DND-41 (cell line): ENCODE measurements at regions not wholly inside any gene's neighbourhood (a gene's known extent, or its start where the extent isn't known, plus 50 kb on each side); places are given as distances from the start of the nearest gene placed in this dataset.

ENCODE experiments used
- ATAC-seq: fragments of 200-7000 bp; cut with Tn5 transposase; 3 replicates; pipeline ENCODE4 v1.9.1; 2021; ENCODE audit warnings: low read depth; ENCODE audit not compliant: insufficient read depth
- DNase-seq: peaks from one replicate; pipeline ENCODE4 v3.0.0-alpha.2; 2020
- H2AFZ ChIP-seq: 2 replicates; pipeline ENCODE4 v1.6.0; 2012; ENCODE audit warnings: low read depth, low read length
- H3K27ac ChIP-seq: 2 replicates; pipeline ENCODE4 v1.5.1; 2012; ENCODE audit warnings: low read length, inconsistent platforms
- H3K27me3 ChIP-seq: fragments of 200-600 bp; sonication (generic); 2 replicates; pipeline ENCODE4 v1.6.0; 2012; ENCODE audit warnings: low read length, mild to moderate bottlenecking, inconsistent platforms; ENCODE audit not compliant: insufficient read depth, poor library complexity
- H3K36me3 ChIP-seq: 2 replicates; pipeline ENCODE4 v1.5.1; 2012; ENCODE audit warnings: low read length, inconsistent platforms; ENCODE audit not compliant: insufficient read depth
- H3K4me1 ChIP-seq: 2 replicates; pipeline ENCODE4 v1.5.1; 2012; ENCODE audit warnings: mild to moderate bottlenecking, low read length; ENCODE audit not compliant: insufficient read depth
- H3K4me2 ChIP-seq: 2 replicates; pipeline ENCODE4 v1.6.0; 2012; ENCODE audit warnings: mild to moderate bottlenecking, moderate library complexity, low read length, inconsistent platforms; ENCODE audit not compliant: insufficient read depth
- H3K4me3 ChIP-seq, 2 experiments: fragments of 200-600 bp in 1 of 2; shearing (Covaris generic) in 1 of 2; 2 replicates each; pipeline ENCODE4 v1.5.1; 2012 to 2016; ENCODE audit warnings: inconsistent platforms in 2 of 2, low read length in 2 of 2, mild to moderate bottlenecking in 2 of 2, low read depth in 1 of 2, moderate library complexity in 1 of 2
- H3K79me2 ChIP-seq: 2 replicates; pipeline ENCODE4 v1.6.0; 2012; ENCODE audit warnings: low read length, inconsistent platforms; ENCODE audit not compliant: insufficient read depth
- H3K9ac ChIP-seq: 2 replicates; pipeline ENCODE4 v1.6.0; 2012; ENCODE audit warnings: low read depth, mild to moderate bottlenecking, inconsistent platforms, low read length, moderate library complexity
- H3K9me3 ChIP-seq: 2 replicates; pipeline ENCODE4 v1.5.1; 2012; ENCODE audit warnings: low read length, moderate library complexity, mild to moderate bottlenecking, inconsistent platforms; ENCODE audit not compliant: insufficient read depth, severe bottlenecking
- H4K20me1 ChIP-seq: 2 replicates; pipeline ENCODE4 v1.6.0; 2012; ENCODE audit warnings: low read length; ENCODE audit not compliant: insufficient read depth
- EZH2 ChIP-seq: IDR thresholded peaks from 3 replicates; pipeline ENCODE4 v1.6.1; 2012; ENCODE audit warnings: borderline replicate concordance, low read depth, mild to moderate bottlenecking, moderate library complexity, low read length, inconsistent platforms; ENCODE audit not compliant: severe bottlenecking
- TF ChIP-seq, protein P1 (sequence below): IDR thresholded peaks from 2 replicates; pipeline ENCODE4 v1.5.1; 2012; ENCODE audit warnings: borderline replicate concordance, low read length, moderate library complexity, mild to moderate bottlenecking; ENCODE audit not compliant: poor library complexity, severe bottlenecking; ENCODE audit errors: extremely low read depth

DNA sequence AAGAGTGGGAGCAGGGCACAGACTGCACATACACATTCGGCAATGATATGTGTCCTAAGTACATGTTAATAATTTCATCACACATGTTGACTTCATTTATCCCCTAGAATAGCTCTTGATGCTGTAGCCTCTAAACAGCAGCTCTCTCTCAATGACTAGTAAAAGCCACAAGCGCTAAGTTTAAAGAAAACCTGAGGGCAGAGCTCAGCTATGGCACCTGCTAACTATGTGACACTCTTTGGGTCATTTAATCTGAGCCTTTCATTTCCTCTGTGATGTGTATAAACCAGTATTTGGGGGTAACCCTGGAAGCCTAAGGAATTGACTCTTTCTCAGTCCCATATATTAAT lies 140.6 kb upstream of the MOCS2 start:
- Histone ChIP-seq H3K9me3 (no peaks in the 10 kb centered on the region), H3K4me1 (peaks cover 11% of the 10 kb centered on the region), H3K4me3 (no peak overlapping the region), H3K36me3 (no peaks in the 10 kb centered on the region), H3K27me3 (peaks cover 6% of the 10 kb centered on the region), H3K4me2 (no peak overlapping the region), H3K9ac (no peak overlapping the region), H4K20me1 (no peaks in the 10 kb centered on the region), H2AFZ (no peak overlapping the region), H3K27ac (no peak overlapping the region), H3K79me2 (no peaks in the 10 kb centered on the region)
- no peak for TF ChIP-seq EZH2
- TF ChIP-seq, protein P1, sequence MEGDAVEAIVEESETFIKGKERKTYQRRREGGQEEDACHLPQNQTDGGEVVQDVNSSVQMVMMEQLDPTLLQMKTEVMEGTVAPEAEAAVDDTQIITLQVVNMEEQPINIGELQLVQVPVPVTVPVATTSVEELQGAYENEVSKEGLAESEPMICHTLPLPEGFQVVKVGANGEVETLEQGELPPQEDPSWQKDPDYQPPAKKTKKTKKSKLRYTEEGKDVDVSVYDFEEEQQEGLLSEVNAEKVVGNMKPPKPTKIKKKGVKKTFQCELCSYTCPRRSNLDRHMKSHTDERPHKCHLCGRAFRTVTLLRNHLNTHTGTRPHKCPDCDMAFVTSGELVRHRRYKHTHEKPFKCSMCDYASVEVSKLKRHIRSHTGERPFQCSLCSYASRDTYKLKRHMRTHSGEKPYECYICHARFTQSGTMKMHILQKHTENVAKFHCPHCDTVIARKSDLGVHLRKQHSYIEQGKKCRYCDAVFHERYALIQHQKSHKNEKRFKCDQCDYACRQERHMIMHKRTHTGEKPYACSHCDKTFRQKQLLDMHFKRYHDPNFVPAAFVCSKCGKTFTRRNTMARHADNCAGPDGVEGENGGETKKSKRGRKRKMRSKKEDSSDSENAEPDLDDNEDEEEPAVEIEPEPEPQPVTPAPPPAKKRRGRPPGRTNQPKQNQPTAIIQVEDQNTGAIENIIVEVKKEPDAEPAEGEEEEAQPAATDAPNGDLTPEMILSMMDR: no peak
- no peak for DNase-seq
- ATAC-seq: no peak

DNA sequence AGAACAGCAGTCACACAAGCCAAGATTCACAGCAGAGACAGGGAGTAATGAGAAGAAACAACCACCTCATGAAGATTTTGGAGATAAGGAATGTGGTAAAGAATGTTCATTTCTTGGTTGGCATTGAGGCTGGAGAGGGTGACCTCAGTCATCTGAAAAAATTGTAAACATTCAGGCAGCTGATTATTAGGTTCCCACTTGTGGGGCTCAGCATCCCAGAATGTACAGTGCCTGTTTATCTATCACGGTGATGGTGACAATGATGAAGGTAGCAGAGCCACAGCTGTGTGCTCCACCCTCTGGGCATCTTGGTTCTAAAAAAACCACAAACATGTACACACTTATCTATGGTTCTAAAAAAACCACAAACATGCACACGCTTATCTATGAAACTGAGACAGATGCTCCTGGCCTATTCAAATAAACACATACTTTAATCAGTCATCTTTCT lies 143.9 kb upstream of the MOCS2 start:
- Histone ChIP-seq H3K4me1 (peaks cover 11% of the 10 kb centered on the region), H3K79me2 (no peaks in the 10 kb centered on the region), H3K9me3 (no peaks in the 10 kb centered on the region), H3K27ac (no peak overlapping the region), H3K9ac (no peak overlapping the region), H2AFZ (no peak overlapping the region), H3K4me2 (no peak overlapping the region), H4K20me1 (no peaks in the 10 kb centered on the region), H3K4me3 (no peak overlapping the region), H3K27me3 (peaks cover 6% of the 10 kb centered on the region), H3K36me3 (no peaks in the 10 kb centered on the region)
- TF ChIP-seq, protein P1: no peak
- no peak for TF ChIP-seq EZH2
- ATAC-seq (peak; percentile 90), DNase-seq (peak; percentile 42)

DNA sequence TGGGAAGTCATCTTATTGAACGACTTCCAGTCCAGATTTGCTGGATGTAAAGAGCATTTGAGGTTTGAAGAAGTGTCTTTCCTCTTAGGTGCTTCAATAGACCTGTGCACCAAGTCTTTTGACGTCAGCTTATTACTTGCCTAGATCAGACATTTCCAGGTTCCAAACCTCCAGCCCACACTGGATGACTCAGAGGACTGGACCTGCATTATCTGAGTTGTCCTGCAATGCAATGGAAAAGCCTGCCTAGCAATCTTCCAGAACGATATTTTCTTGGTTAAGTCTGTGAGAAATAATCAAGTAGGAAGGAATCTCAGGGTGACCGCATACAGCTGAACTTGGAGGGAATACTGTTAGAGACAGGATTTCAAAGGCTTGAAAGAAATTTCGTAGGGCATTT lies 147.2 kb upstream of the MOCS2 start:
- no peaks in the 10 kb centered on the region for H3K79me2 ChIP-seq
- TF ChIP-seq, protein P1: no peak
- TF ChIP-seq EZH2: no peak
- H3K4me2 ChIP-seq: no peak overlapping the region
- H3K9ac ChIP-seq: no peak overlapping the region
- ATAC-seq (no peak), DNase-seq (no peak)
- no peaks in the 10 kb centered on the region for H3K36me3 ChIP-seq
- peaks cover 11% of the 10 kb centered on the region for H3K4me1 ChIP-seq
- H3K9me3 ChIP-seq: no peaks in the 10 kb centered on the region
- H4K20me1 ChIP-seq: no peaks in the 10 kb centered on the region
- no peak overlapping the region for H3K4me3 ChIP-seq
- no peak overlapping the region for H3K27ac ChIP-seq
- H3K27me3 ChIP-seq: peaks cover 9% of the 10 kb centered on the region
- no peak overlapping the region for H2AFZ ChIP-seq
